Breast epithelium (tissue), 4 donors: ENCODE measurements at regions not wholly inside any gene's neighbourhood (a gene's known extent, or its start where the extent isn't known, plus 50 kb on each side); places are given as distances from the start of the nearest gene placed in this dataset.

Source experiments
- DNase-seq, 2 donors: peaks; one replicate each; pipeline ENCODE4 v3.0.0-alpha.2; 2019; ENCODE audit warnings: low spot score in 2 of 2
- H3K27ac ChIP-seq, 2 donors: fragments of 200-600 bp; sonication (generic) in 1 of 2; one replicate each; pipeline ENCODE4 v1.5.1; 2016 to 2019; ENCODE audit warnings: mild to moderate bottlenecking in 1 of 2
- H3K27me3 ChIP-seq, 2 donors: fragments of 200-600 bp; sonication (generic) in 1 of 2; one replicate each; pipeline versions ENCODE4 v1.5.1 to v1.6.0; 2017 to 2019; ENCODE audit warnings: control low read depth in 1 of 2, mild to moderate bottlenecking in 1 of 2
- H3K36me3 ChIP-seq: fragments of 200-600 bp; one replicate; pipeline ENCODE4 v1.5.1; 2019
- H3K4me1 ChIP-seq, 2 donors: fragments of 200-600 bp; sonication (generic); one replicate each; pipeline ENCODE4 v1.5.1; 2016 to 2019; ENCODE audit warnings: control low read depth in 1 of 2
- H3K4me3 ChIP-seq, 3 donors: fragments of 200-600 bp; sonication (generic); 1 replicate in 2 of 3; 2 replicates in 1 of 3; pipeline ENCODE4 v1.5.1; 2016 to 2019; ENCODE audit warnings: mild to moderate bottlenecking in 3 of 3, moderate library complexity in 2 of 3
- H3K9me3 ChIP-seq, 2 donors: fragments of 200-600 bp; sonication (generic) in 1 of 2; one replicate each; pipeline ENCODE4 v1.5.1; 2016 to 2019; ENCODE audit warnings: control low read depth in 1 of 2
- CTCF ChIP-seq, 3 donors: fragments of 450-650 bp; IDR thresholded peaks; one replicate each; pipeline ENCODE4 v1.5.1; 2016 to 2017; ENCODE audit warnings: antibody characterized with exemption in 3 of 3, mild to moderate bottlenecking in 3 of 3, moderate library complexity in 3 of 3
- POLR2A ChIP-seq: fragments of 450-650 bp; IDR thresholded peaks from one replicate; pipeline ENCODE4 v1.6.1; 2016; ENCODE audit warnings: antibody characterized with exemption, mild to moderate bottlenecking, moderate library complexity
- POLR2AphosphoS5 ChIP-seq, 3 donors: sonication (generic); formaldehyde crosslinking; IDR thresholded peaks; one replicate each; pipeline ENCODE4 v1.6.1; 2017; ENCODE audit warnings: antibody characterized with exemption in 3 of 3
- intact Hi-C: fragments of 100-400 bp; cut with DNase I; formaldehyde crosslinking; loops from one replicate; pipeline ENCODE4 v1.15.1; 2023; ENCODE audit warnings: low total_unique reads

GRCh38 chr13:75993823-75994222, 357.7 kb downstream of the LMO7 start:
- Histone ChIP-seq H3K36me3 (no peaks in the 10 kb centered on the region), H3K4me1 (no peaks in the 10 kb centered on the region), H3K4me3 (no peak overlapping the region), H3K27ac (no peak overlapping the region), H3K27me3 (no peaks in the 10 kb centered on the region), H3K9me3 (peaks cover 0 to 5% of the 10 kb centered on the region in 2 donors)
- intact Hi-C loops = no loop called here
- DNase-seq = no peak
- TF ChIP-seq POLR2AphosphoS5 (IDR thresholded peaks at IDR 0.05) (no peak), CTCF (IDR thresholded peaks at IDR 0.05) (no peak), POLR2A (no peak)

DNA sequence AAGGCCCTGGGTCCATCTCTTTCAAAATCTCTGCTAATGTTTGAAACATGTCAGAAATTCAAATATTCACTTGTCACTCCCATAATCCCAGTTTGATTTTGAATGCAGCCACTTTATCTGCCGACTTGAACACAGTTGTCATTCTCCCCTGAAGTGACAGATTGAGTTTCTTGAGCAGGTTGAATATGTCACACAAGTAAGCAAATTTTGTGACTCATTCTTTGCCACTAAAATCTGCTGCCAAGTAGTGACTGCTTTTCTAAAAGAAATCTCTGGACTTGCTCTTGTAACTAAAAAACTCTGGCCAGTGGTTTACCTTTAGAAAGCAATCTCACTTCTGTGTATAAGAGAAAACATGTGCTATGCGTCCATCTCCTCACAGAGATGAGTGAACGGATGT, 357.1 kb downstream of the LMO7 start:
- Histone ChIP-seq H3K9me3 (peaks cover 0 to 5% of the 10 kb centered on the region in 2 donors), H3K4me3 (no peak overlapping the region), H3K36me3 (no peaks in the 10 kb centered on the region), H3K27ac (no peak overlapping the region), H3K27me3 (no peaks in the 10 kb centered on the region), H3K4me1 (no peaks in the 10 kb centered on the region)
- intact Hi-C loops = no loop called here
- no peak for DNase-seq
- no peak for TF ChIP-seq CTCF (IDR thresholded peaks at IDR 0.05)
- TF ChIP-seq POLR2A = no peak
- no peak for TF ChIP-seq POLR2AphosphoS5 (IDR thresholded peaks at IDR 0.05)

GRCh38 chr13:75986818-75987217, 350.7 kb downstream of the LMO7 start:
- TF ChIP-seq POLR2A (no peak), CTCF (IDR thresholded peaks at IDR 0.05) (no peak), POLR2AphosphoS5 (IDR thresholded peaks at IDR 0.05) (no peak)
- no peaks in the 10 kb centered on the region for H3K36me3 ChIP-seq
- no peak overlapping the region for H3K4me3 ChIP-seq
- peaks cover 0 to 11% of the 10 kb centered on the region in 2 donors for H3K9me3 ChIP-seq
- no peak for DNase-seq
- no peak overlapping the region for H3K27ac ChIP-seq
- no peaks in the 10 kb centered on the region for H3K4me1 ChIP-seq
- intact Hi-C loops = no loop called here
- H3K27me3 ChIP-seq = no peaks in the 10 kb centered on the region

DNA sequence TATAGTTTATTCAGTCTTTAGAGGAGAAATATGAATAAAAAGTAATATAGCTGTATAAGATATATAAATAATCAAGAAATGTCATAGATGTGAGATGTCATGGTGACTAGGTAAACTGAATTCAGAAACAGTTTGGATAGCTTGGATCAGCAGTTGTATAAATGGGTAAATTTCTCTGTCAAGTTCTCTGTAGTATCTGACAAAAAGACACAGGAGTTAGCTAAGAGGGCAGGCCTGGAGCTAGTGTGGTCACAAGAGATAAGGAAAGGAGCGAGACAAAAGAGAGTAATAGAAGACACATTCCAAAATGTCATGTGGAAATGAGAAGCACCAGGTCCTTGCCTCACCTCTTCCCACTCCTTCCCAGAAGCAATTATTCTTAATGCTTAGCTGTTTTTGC, 349.0 kb downstream of the LMO7 start:
- TF ChIP-seq CTCF (IDR thresholded peaks at IDR 0.05) = no peak
- TF ChIP-seq POLR2AphosphoS5 (IDR thresholded peaks at IDR 0.05) = no peak
- TF ChIP-seq POLR2A = no peak
- Histone ChIP-seq H3K4me1 (no peaks in the 10 kb centered on the region), H3K27ac (no peak overlapping the region), H3K36me3 (no peaks in the 10 kb centered on the region), H3K4me3 (no peak overlapping the region), H3K27me3 (no peaks in the 10 kb centered on the region), H3K9me3 (peaks cover 0 to 11% of the 10 kb centered on the region in 2 donors)
- intact Hi-C loops = no loop called here
- no peak for DNase-seq

- Histone ChIP-seq H3K4me3 (no peak overlapping the region), H3K27ac (no peak overlapping the region), H3K36me3 (no peaks in the 10 kb centered on the region), H3K4me1 (no peaks in the 10 kb centered on the region), H3K9me3 (no peaks in the 10 kb centered on the region), H3K27me3 (no peaks in the 10 kb centered on the region)
- no peak for DNase-seq
- TF ChIP-seq POLR2AphosphoS5 (IDR thresholded peaks at IDR 0.05) (no peak), CTCF (IDR thresholded peaks at IDR 0.05) (no peak), POLR2A (no peak)
- intact Hi-C loops = no loop called here
These were observed 342.7 kb downstream of the LMO7 start for GRCh38 chr13:75978818-75979217.
